ENCODE measurements at regions not wholly inside any gene's neighbourhood (a gene's known extent, or its start where the extent isn't known, plus 50 kb on each side); places are given as distances from the start of the nearest gene placed in this dataset.

- TF ChIP-seq ZNF197 (CRISPR knock-in tag; IDR thresholded peaks at IDR 0.05; ENCODE audit: low read depth): no peak
- peak; percentile 32; the same call in 1 of the 2 replicates for TF ChIP-seq ZFX (CRISPR knock-in tag; IDR thresholded peaks at IDR 0.05)
- 0 out of 2 replicates have a peak, but pooled peaks have one; percentile 22 for TF ChIP-seq SOX6 (IDR thresholded peaks at IDR 0.05)
- no peak for TF ChIP-seq SMARCA4 (IDR thresholded peaks at IDR 0.05)
- no peak for TF ChIP-seq PHF21A (IDR thresholded peaks at IDR 0.05; ENCODE audit: borderline replicate concordance, low read depth)
- peak; percentile 71; the same call in 1 of the 2 replicates for TF ChIP-seq HMBOX1 (IDR thresholded peaks at IDR 0.05)
Observed at GRCh38 chr1:227391211-227391610, 72.9 kb upstream of the CDC42BPA start (continued).

- ChIA-PET CTCF (ENCODE audit: low intra/inter-chr PET ratio) (no interaction called here), POLR2A (interaction anchor here (0.6 kb wide), 1 partner anchor 22 kb away, joined by 7 read pairs; no protein-coding TSS in a partner anchor)
- Histone ChIP-seq H3K4me2 (ENCODE audit: insufficient read depth, low read length) (no peak overlapping the region), H3K4me1 (replicated peaks in 1 of 2; ENCODE audit: control insufficient read depth in 2 of 2, insufficient read depth in 2 of 2, low read length in 2 of 2) (peaks cover 25 to 30% of the 10 kb centered on the region in 2 experiments), H3K27me3 (ENCODE audit: control insufficient read depth in 2 of 2, insufficient read depth in 2 of 2, low read length in 2 of 2) (no peaks in the 10 kb centered on the region), H2AFZ (ENCODE audit: low read depth, low read length) (no peak overlapping the region), H3K27ac (ENCODE audit: extremely low read depth, low read depth, low read length) (no peak overlapping the region), H3K9me1 (ENCODE audit: control insufficient read depth, insufficient read depth, low read length) (no peaks in the 10 kb centered on the region), H3K36me3 (ENCODE audit: control insufficient read depth, insufficient read depth, low read length) (no peaks in the 10 kb centered on the region), H3K4me3 (no peak overlapping the region), H3K9ac (ENCODE audit: insufficient read depth in 1 of 2, low read depth in 2 of 2, low read length in 2 of 2) (no peak overlapping the region), H3K9me3 (replicated peaks; ENCODE audit: control insufficient read depth, insufficient read depth, low read depth, low read length) (no peaks in the 10 kb centered on the region), H4K20me1 (replicated peaks; ENCODE audit: control insufficient read depth, insufficient read depth, low read length) (no peaks in the 10 kb centered on the region), H3K79me2 (ENCODE audit: control insufficient read depth, insufficient read depth, low read length) (no peaks in the 10 kb centered on the region)
- intact Hi-C loops (cut with micrococcal nuclease) (no loop called here), in situ Hi-C loops (cut with MboI) (no loop called here)
- ATAC-seq (no peak), FAIRE-seq (no peak), DNase-seq (ENCODE audit: extremely low read depth in 1 of 4, low spot score in 3 of 4) (no peak)
- TF ChIP-seq SP1 (CRISPR knock-in tag; IDR thresholded peaks at IDR 0.05): no peak
- no peak for TF ChIP-seq SRSF1 (IDR thresholded peaks at IDR 0.05; ENCODE audit: low read depth, low read length)
- TF ChIP-seq ZNF121 (CRISPR knock-in tag; conservative IDR thresholded peaks at IDR 0.05): no peak
- TF ChIP-seq ELF1 (tag; IDR thresholded peaks at IDR 0.05): no peak
- TF ChIP-seq SMC3 (conservative IDR thresholded peaks at IDR 0.05; ENCODE audit: insufficient read depth, low read depth, low read length): no peak
- TF ChIP-seq MEF2A (IDR thresholded peaks at IDR 0.05; ENCODE audit: control insufficient read depth, low read depth, low read length): no peak
- peak; percentile 65 for TF ChIP-seq CEBPB (tag; IDR thresholded peaks at IDR 0.05)
- no peak for TF ChIP-seq CBX5 (IDR thresholded peaks at IDR 0.05; ENCODE audit: borderline replicate concordance, low read depth)
- TF ChIP-seq MAZ (CRISPR knock-in tag; conservative IDR thresholded peaks at IDR 0.05 in 1 of 2, IDR thresholded peaks at IDR 0.05 in 1 of 2): no peak
- TF ChIP-seq ZNF512 (tag; IDR thresholded peaks at IDR 0.05): 0 out of 2 replicates have a peak, but pooled peaks have one; percentile 22
- TF ChIP-seq CEBPG (CRISPR knock-in tag; IDR thresholded peaks at IDR 0.05): 0 out of 2 replicates have a peak, but pooled peaks have one; percentile 19
- TF ChIP-seq CEBPG (tag; conservative IDR thresholded peaks at IDR 0.05 in 1 of 2, IDR thresholded peaks at IDR 0.05 in 1 of 2): peak; percentile 44 to 56; a peak in 3 of 4 replicates
- TF ChIP-seq MTA3 (IDR thresholded peaks at IDR 0.05; ENCODE audit: borderline replicate concordance): no peak
- no peak for TF ChIP-seq RBM17 (IDR thresholded peaks at IDR 0.05; ENCODE audit: borderline replicate concordance, low read depth, low read length)
- BruUV-seq (replicated peaks): no TSS peak
- 16% methylated on average over 2 of the region's 2 CpGs for WGBS (ENCODE audit: insufficient coverage, low coverage, missing lambda C conversion rate)
Observed at GRCh38 chr1:227390525-227390924, 72.2 kb upstream of the CDC42BPA start.
